NCI-H2171 (cell line): ENCODE measurements at regions not wholly inside any gene's neighbourhood (a gene's known extent, or its start where the extent isn't known, plus 50 kb on each side); places are given as distances from the start of the nearest gene placed in this dataset.
A peak's percentile ranks its signal among the peaks of the same experiment; 100 is the strongest.
"Not testable (repeated sequence)": the region's sequence is repeated elsewhere in the genome, so short reads cannot be mapped to it uniquely, and the experiment has no call there.

Experiments
- DNase-seq: peaks from one replicate; lab custom pipeline; 2025; lab: John Stamatoyannopoulos, UW

DNA sequence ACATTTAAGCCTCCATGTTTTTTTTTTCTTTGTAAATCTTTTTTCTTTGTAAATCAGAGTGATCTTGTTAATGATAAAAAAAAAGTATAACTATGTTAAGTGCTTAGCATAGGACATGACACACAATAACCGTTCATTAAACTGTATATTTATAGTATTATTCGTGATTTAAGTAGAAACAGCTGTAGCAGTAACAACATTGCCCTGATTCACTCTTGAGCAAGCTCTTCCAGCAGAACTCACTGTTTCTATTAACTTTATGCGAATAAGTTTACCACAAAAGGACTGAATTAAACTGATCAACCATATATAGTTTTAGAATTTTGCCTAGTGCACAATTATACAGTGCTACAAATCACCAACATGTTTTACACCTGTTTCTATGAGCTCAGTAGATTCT is 1338.0 kb upstream of the EYS start:
- DNase-seq: no peak

DNA sequence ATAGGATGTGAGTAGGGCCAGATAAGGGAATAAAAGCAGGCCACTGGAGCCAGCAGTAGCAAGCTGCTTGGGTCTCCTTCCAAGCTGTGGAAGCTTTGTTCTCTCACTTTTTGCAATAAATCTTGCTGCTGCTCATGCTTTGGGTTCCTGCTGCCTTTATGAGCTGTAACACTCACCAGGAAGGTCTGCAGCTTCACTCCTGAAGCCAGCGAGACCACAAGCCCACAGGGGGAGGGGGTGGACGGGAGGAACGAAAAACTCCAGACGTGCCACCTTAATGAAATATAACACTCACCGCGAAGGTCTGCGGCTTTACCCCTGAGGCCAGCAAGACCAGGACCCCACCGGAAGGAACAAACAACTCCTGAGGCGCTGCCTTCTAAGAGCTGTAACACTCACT is 1324.4 kb upstream of the EYS start:
- DNase-seq: no peak

DNA sequence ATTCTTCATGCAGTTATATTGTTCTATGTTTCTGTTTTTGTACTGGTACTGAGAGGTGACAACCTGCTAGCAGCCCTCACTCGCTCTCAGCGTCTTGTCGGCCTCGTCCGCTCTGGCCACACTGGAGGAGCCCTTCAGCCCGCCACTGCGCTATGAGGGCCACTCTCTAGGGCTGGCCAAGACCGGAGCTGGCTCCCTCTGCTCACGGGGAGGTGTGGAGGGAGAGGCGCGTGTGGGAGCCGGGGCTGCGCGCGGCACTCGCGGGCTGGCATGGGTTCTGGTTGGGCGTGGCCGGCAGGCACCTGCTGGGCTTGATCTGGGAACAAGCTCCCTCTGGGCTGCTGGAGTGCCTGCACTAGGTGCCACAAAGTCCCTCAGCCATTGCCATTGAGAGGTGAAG is 1323.8 kb upstream of the EYS start:
- no peak for DNase-seq

DNA sequence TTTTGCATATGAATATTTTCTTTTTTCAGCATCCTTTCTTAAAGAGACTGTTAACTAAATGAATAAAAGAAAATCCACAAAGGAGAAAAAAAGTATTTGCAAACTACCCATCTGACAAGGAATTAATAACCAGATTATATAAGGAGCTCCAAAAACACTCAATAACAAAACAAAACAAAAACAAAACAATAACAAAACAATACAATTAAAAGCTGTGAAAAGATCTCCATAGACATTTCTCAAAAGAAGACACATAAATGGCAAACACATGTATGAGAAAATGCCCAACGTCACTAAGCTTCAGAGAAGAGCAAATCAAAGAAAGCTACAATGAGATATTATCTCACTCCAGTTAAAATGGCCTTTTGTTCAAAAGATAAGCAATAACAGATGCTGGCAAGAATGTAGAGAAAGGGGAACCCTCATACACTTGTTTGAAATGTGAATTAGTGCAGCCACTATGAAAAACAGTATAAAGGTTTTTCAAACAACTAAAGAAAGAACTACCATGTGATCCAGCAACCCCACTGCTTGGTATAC is 1310.0 kb upstream of the EYS start:
- no peak for DNase-seq

DNA sequence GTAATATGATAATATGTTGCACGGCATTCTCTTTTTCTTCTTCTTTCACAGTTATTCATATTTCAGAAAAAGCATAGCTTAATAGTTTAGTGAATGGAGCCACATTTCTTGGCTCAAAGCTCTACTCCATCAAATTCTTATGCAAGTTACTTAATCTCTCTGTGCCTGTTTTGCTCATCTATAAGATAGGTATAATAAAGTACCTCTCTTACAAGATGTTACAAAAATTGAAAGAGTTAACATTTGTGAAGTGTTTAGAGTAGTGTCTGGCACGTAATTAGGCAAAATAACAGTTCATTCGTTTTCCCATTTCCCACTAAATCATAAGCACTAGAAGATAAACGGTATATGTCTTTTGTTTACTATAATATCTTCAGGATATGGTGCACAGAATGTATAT is 1304.4 kb upstream of the EYS start:
- DNase-seq: no peak

DNA sequence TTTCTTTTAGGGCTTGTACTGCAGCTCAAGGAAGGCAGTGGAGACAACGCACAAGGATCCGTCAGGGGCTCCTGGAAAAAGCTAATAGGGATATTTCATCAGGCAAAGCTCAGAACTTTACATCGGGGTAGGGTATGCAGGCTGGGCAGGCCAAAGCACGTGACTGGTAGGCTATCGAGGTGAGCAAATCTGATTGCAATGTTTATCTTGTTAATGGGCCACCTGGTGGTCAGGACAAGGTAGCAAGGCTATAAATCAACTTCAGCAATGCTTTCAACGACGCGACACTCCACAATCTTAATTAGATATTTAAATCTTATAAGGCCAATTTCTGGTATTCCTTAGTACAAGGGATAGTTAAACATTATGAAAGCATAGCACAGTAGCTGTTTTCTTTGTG is 1302.8 kb upstream of the EYS start:
- no peak for DNase-seq

DNA sequence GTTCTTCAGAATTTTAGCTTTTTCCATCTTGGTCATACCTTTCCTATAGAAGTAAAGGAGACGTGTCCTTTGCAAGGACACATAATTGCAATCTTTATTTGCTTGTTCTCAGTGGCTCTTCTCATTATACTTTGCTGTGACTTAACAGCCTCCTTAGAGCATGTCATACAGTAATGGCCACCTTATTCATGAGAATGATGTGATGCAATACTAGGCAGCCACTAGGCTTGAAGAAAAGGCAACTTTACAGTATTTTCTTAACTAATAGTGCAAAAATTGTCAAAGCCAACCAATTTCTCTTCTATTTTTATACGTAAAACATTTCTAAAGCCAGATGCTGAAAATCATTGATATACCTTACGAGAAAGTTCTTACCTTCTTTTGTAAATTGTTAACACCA is 1296.8 kb upstream of the EYS start:
- DNase-seq: no peak

DNA sequence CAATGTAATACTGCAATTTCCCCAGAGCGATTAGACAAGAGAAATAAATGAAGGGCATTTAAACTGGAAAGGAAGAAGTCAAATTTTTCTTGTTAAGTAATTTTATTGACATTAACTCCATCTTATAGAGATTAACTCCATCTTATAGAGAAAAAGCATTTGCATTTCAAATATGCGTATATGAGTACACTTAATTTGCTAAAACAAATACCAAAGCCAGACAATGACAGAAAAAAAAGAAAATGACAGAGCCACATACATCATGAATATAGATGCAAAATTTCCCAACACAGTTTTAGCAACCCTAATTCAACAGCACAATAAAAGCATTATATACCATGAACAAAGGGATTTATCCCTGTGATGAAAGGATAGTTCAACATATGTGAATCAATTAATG is 1293.1 kb upstream of the EYS start:
- DNase-seq: no peak

DNA sequence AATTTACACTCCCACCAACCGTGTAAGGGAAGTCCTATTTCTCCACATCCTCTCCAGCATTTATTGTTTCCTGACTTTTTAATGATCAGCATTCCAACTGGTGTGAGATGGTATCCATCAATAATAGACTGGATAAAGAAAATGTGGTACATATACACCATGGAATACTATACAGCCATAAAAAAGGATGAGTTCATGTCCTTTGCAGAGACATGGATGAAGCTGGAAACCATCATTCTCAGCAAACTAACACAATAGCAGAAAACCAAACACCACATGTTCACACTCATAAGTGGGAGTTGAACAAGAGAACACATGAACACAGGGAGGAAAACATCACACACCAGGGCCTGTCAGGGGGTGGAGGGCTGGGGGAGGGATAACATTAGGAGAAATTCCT is 1290.6 kb upstream of the EYS start:
- DNase-seq: not testable (repeated sequence)

DNA sequence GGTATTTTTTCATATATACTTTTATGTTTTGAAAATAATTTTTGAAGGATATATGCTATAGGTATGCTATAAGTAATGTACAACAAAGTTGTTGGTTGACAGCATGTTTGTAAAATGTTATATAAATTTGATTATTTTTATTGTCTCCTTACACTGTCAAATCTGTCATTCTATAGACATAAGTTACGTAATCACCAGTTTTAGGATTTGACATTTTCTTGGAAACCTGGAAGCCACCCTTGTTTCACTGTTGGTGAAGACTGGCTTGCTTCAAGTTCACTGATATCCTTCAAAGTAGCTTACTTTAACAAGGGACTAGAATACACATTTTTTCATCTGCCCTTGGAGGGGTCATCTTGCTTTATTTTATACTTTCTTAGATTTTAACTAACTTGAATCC is 1288.6 kb upstream of the EYS start:
- no peak for DNase-seq

DNA sequence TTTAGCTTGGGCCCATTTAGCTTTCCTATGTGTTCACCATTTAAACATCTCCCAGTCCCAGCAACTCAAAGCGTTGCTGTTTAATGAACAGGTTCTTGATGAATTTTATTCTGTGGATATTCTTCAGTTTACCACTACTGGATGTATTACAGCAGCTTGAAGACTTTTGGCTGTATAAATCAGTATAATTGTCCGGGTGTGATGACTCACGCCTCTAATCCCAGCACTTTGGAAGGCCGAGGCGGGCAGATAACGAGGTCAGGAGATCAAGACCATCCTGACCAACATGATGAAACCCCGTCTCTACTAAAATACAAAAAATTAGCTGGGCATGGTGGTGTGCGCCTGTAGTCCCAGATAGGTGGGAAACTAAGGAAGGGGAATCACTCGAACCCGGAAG is 1286.7 kb upstream of the EYS start:
- DNase-seq: not testable (repeated sequence)

DNA sequence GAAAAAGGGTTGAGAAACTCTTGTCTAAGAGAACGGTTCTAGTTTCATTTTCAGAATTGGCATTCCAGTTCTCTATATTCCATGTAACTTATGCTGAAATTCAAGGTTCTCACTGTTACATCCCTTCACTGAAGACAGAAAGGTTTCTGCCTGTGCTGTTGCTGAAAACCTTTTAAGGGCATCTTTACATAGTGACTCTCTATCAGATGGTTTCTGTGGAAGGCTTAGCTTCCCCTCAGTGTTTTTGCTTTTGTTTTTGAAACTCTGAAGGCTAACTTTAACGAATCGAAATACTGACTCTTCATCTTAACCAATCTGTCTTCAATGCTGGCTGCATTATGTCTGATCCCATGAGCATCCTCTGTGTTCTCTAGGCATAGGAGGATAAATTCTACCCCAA is 1286.2 kb upstream of the EYS start:
- DNase-seq: no peak

DNA sequence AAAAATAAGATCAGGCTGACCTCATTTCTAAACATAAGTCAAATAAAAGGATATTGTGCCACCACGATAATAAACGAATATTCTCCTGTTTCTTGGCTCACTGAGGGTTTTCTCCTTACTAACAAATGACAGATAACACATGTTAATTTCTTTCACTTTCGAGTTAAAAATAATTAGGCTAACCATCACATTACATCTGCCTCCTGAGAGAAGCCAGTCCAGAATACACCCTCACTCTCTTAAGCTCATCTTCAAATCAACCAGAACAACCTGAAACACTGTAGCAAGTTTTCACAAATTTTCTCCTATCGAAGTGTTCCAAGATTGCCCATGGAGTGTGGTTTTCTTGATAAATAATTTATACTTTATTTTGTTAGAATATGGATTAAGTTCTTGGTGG is 1285.6 kb upstream of the EYS start:
- DNase-seq: no peak

DNA sequence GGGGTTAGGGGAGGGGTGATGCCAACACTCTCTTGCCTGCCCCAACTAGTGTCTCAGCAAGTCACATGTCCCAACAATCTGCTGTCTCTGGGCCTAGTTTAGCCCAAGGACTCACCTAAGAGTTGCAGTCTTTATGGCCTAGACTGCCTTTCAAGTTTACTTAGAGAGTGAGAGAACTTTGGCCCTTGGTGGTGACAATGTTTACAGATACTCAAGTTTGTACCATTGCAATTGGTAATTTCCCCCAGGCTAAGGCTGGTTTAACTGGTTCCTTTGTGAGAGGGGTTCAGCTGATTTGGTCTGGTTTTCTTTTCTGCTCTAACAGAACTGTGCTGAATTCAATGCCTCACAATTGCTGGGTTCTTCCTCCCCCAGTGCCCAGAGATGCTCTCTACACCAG is 1279.9 kb upstream of the EYS start:
- no peak for DNase-seq

DNA sequence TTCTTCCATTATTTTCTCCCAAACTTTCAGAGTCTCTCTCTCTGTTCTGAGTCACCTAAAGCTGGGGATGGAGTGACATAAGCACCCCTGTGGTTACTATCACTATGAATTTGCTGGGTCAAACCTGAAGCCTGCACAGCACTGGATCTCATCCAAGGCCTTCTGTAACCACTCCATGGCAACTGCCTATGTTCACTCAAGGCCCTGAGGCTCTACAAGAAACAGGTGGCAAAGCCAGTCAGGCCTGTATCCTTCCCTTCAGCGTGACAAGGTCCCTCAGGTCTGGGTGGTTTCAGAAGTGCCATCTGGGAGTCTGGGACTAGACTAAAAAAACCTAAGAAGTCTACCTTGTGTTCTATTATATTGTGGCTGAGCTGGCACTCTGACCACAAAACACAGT is 1278.8 kb upstream of the EYS start:
- no peak for DNase-seq

DNA sequence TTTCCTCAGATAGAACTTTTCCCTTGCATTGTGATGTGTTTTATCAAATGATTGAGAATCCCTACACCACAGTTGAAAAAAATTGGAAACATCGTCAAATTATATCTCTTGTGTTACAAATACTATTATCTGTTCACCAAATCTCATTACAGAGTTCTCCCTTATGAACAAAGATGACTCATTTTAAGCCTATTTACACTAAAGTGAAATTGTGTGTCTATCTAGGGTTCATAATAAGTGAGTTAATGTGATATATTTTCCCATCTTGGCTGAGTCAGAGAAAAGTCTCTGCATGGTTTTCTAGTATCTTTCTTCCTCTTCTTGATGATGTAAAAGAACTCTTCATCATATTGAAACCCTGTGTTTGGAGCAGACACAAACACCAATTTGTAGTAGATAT is 1263.3 kb upstream of the EYS start:
- DNase-seq: no peak

DNA sequence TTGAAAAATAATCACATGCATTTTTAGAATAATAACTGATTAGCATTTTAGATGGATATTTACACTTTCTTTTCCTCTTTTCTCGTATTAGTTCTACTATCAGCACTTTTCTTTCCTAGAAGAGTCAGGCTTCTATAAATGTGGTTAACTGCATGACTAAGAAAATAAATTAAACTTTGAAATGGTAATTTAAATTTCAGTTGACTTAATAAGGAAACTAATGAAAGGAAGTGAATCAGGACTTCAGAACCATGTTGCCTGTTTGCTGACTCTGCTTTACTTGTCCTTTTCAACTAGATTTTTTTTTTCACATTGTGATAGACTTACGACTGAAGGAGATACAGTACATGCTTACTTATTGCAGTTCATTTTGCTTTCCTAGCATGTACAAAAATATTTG is 1258.2 kb upstream of the EYS start:
- no peak for DNase-seq

DNA sequence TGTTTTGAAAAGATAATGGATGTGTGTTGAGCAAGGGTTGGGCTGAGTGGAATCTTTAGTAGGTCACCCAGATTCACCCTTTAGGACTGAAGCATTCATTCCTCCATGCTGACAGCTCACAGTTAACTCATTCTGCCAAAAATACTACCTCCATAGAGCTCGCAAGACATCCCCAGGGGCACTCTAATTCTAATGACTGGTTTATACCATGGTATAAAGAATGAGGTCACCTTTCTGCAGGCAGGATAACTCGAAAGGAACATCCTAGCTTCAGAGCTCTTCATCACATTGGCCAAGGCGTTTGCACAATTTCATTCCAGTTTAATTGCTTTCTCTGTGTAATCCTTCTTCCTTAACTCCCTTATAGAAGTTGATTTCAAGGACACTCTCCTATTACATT is 1257.2 kb upstream of the EYS start:
- no peak for DNase-seq

DNA sequence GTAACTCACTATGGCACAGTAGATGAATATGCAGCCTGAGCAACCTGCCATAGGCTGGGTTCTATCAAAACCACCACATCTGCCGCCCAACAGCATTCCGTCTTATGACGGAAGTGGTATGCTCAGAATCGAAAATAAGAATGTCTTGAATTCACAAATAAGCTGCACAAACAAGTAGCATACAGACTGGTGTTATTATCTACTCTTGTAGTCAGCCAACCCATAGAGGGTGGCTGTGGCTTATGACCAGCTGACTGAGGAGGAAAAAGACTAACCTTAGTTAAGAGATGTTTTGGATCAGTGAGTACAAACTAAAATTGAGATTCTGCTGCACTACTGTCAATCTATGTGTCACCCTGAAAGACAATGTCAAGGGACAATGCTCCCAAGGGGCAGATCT is 1255.1 kb upstream of the EYS start:
- DNase-seq: no peak

DNA sequence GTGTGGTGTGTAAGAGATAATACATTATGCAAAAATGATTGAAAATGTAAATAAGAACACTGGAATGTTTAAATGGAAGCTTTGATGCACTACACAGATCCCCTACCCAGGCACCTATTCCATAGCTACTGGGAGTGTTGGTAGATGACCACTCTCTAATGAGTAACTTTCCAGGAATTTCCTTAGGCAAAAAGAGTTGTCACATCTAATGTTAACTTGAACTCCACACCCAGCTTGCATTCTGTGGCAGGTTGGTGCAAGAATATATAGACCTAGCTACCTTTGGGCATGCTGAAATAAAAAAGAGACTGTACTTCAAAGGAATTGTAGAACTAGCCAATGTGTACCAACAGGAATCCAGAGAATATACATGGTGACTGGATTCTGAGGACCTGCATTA is 1254.2 kb upstream of the EYS start:
- no peak for DNase-seq

DNA sequence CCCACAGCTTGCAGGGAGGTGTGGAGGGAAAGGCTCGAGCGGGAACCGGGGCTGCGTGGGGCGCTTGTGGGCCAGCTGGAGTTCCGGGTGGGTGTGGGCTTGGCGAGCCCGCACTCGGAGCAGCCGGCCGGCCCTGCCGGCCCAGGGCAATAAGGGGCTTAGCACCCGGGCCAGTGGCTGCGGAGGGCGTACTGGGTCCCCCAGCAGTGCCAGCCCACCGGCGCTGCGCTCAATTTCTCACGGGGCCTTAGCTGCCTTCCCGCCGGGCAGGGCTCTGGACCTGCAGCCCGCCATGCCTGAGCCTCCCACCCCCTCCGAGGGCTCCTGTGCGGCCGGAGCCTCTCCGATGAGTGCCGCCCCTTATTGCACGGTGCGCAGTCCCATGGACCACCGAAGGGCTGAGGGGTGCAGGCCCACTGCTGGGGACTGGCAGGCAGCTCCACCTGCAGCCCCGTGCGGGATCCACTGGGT is 1242.2 kb upstream of the EYS start:
- no peak for DNase-seq

DNA sequence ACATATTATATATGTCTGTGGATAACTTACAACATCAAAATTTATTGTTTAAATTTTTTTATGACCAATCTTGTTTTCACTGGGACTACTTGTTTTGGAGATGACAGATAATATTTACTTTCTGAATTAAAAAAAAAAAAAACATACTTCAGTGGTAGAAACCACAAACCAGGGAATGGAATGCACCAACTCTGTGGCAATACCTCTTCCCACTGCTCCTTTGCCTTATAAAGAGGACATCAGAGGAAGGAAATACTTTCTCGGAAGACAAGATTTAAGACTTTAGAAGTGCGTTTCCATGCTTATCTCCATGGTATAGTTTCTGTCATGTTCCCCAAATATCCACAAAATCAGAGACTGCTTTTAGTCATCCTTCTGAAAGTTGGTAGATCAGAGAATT is 1241.1 kb upstream of the EYS start:
- no peak for DNase-seq

DNA sequence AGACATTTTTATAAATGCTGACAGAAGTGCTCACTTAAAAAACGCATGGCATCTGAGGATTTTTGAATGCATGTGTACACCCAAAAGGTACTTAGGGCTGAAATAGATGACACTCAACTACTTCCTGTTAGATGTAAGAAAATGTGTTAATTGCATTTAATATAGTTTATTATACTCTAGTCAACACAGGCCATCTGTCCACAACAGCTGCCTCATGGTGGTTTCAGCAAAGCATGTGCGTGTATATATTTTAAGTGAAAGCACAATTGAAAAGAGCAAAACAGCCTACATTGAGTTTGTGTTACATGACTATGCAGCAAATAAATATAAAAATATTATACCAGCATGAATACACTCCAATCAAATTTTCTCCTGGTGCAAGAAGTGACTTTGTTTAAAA is 1233.0 kb upstream of the EYS start:
- peak; percentile 21 for DNase-seq

DNA sequence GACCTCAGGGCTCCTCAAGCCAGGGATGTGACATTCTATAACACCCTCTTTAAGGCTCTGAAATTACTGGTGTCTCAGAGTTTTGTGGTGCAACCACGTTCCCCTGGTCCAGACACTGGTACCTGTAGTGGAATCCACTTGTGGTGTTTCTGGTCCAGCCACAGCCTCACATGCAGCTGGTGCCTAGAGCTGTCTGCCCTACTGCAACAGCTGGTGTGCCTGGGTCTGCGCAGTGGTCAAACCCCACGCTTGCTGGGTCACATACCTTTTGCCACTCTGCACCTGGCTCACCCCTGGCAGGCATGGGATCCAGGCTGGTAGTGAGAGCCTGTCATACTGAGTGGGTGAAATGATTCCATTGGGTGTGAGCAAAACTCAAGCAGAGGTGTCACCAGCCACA is 1230.2 kb upstream of the EYS start:
- DNase-seq: no peak

DNA sequence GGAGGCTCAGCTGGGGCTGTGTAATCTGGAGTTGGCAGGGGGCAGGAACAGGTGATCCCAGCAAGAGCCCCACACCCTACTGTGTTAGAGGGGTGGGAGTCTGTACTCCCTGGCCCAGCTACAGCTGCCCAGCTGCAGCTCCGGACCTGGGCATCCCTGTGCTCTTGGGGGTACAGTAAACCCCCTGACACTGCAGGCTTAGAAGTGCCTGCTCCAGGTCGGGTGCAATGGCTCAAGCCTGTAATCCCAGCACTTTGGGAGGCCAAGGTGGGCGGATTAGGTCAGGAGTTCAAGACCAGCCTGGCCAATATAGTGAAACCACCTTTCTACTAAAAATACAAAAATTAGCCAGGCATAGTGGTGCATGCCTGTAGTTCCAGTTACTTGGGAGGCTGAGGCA is 1228.6 kb upstream of the EYS start:
- no peak for DNase-seq
